ENCODE measurements at regions not wholly inside any gene's neighbourhood (a gene's known extent, or its start where the extent isn't known, plus 50 kb on each side); places are given as distances from the start of the nearest gene placed in this dataset.

- H3K27ac ChIP-seq = no peak overlapping the region
- H3K27me3 ChIP-seq (replicated peaks; ENCODE audit: insufficient read depth) = no peaks in the 10 kb centered on the region
- no peaks in the 10 kb centered on the region for H3K9me3 ChIP-seq
- no peaks in the 10 kb centered on the region for H3K4me1 ChIP-seq (replicated peaks)
- H3K36me3 ChIP-seq = no peaks in the 10 kb centered on the region
- intact Hi-C loops (cut with DNase I) = no loop called here
- no peak for DNase-seq (ENCODE audit: low spot score)
- TF ChIP-seq POLR2AphosphoS5 (IDR thresholded peaks at IDR 0.05) (no peak), POLR2A (IDR thresholded peaks at IDR 0.05) (no peak)
- TF ChIP-seq, protein P1, sequence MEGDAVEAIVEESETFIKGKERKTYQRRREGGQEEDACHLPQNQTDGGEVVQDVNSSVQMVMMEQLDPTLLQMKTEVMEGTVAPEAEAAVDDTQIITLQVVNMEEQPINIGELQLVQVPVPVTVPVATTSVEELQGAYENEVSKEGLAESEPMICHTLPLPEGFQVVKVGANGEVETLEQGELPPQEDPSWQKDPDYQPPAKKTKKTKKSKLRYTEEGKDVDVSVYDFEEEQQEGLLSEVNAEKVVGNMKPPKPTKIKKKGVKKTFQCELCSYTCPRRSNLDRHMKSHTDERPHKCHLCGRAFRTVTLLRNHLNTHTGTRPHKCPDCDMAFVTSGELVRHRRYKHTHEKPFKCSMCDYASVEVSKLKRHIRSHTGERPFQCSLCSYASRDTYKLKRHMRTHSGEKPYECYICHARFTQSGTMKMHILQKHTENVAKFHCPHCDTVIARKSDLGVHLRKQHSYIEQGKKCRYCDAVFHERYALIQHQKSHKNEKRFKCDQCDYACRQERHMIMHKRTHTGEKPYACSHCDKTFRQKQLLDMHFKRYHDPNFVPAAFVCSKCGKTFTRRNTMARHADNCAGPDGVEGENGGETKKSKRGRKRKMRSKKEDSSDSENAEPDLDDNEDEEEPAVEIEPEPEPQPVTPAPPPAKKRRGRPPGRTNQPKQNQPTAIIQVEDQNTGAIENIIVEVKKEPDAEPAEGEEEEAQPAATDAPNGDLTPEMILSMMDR (IDR thresholded peaks at IDR 0.05) = no peak
- no peak overlapping the region for H3K4me3 ChIP-seq
Observed at GRCh38 chr1:106699433-106699832, 357.0 kb upstream of the PRMT6 start.

DNA sequence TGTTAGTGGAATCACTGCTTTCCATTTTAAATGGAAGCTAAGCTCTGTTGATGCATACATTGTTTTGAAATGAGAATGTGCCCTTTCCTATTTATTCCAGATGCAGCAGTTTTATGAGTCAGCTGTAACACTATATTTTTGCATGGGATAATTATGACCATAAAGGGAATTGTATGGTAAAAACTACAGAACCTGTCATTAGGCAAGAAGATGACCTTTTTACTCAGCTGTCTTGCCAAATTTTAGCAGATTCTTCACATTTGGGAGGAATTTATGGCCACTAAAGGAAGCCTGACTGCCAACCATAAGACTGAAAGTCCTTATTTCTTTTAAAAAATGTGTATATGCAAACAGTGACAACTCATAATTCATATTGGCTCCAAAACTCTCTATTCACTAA lies 356.3 kb upstream of the PRMT6 start:
- Histone ChIP-seq H3K4me3 (no peak overlapping the region), H3K4me1 (replicated peaks) (no peaks in the 10 kb centered on the region), H3K27ac (no peak overlapping the region), H3K9me3 (no peaks in the 10 kb centered on the region), H3K27me3 (replicated peaks; ENCODE audit: insufficient read depth) (no peaks in the 10 kb centered on the region), H3K36me3 (no peaks in the 10 kb centered on the region)
- TF ChIP-seq, protein P1 (IDR thresholded peaks at IDR 0.05) = no peak
- TF ChIP-seq POLR2A (IDR thresholded peaks at IDR 0.05) = no peak
- no peak for TF ChIP-seq POLR2AphosphoS5 (IDR thresholded peaks at IDR 0.05)
- no peak for DNase-seq (ENCODE audit: low spot score)
- intact Hi-C loops (cut with DNase I) = no loop called here

- H3K36me3 ChIP-seq = no peaks in the 10 kb centered on the region
- H3K4me1 ChIP-seq (replicated peaks) = no peaks in the 10 kb centered on the region
- intact Hi-C loops (cut with DNase I) = no loop called here
- no peaks in the 10 kb centered on the region for H3K9me3 ChIP-seq
- H3K27me3 ChIP-seq (replicated peaks; ENCODE audit: insufficient read depth) = no peaks in the 10 kb centered on the region
- no peak overlapping the region for H3K27ac ChIP-seq
- no peak for TF ChIP-seq POLR2A (IDR thresholded peaks at IDR 0.05)
- TF ChIP-seq POLR2AphosphoS5 (IDR thresholded peaks at IDR 0.05) = no peak
- TF ChIP-seq, protein P1 (IDR thresholded peaks at IDR 0.05) = no peak
- no peak for DNase-seq (ENCODE audit: low spot score)
- no peak overlapping the region for H3K4me3 ChIP-seq
Observed at GRCh38 chr1:106705971-106706370, 350.5 kb upstream of the PRMT6 start.

DNA sequence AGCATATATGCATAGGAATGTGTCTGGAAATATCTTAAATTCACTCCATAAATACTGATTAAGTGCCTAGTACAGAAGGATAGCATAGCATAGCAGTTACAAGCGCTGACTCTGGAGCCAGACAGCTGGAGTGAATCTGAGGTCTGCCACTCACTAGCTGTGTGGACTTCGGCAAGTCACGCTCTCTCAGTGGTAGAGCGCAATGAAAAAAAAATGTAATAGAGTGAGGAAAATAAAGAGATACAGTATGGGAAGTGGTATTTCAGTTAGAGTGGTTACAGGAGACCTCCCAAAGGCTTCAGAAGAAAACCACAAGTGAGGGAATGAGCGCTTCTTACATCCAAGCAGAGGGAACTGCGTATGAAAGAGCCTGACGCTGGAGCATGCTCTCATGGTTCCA lies 338.9 kb upstream of the PRMT6 start:
- Histone ChIP-seq H3K36me3 (no peaks in the 10 kb centered on the region), H3K4me3 (no peak overlapping the region), H3K27ac (no peak overlapping the region), H3K9me3 (no peaks in the 10 kb centered on the region), H3K4me1 (replicated peaks) (no peaks in the 10 kb centered on the region), H3K27me3 (replicated peaks; ENCODE audit: insufficient read depth) (no peaks in the 10 kb centered on the region)
- DNase-seq (ENCODE audit: low spot score) = no peak
- intact Hi-C loops (cut with DNase I) = no loop called here
- no peak for TF ChIP-seq POLR2A (IDR thresholded peaks at IDR 0.05)
- no peak for TF ChIP-seq POLR2AphosphoS5 (IDR thresholded peaks at IDR 0.05)
- TF ChIP-seq, protein P1 (IDR thresholded peaks at IDR 0.05) = no peak
- 89% methylated on average over 7 of the region's 7 CpGs for WGBS

- no peaks in the 10 kb centered on the region for H3K36me3 ChIP-seq
- intact Hi-C loops (cut with DNase I) = no loop called here
- no peak overlapping the region for H3K27ac ChIP-seq
- H3K4me3 ChIP-seq = no peak overlapping the region
- no peaks in the 10 kb centered on the region for H3K27me3 ChIP-seq (replicated peaks; ENCODE audit: insufficient read depth)
- no peaks in the 10 kb centered on the region for H3K9me3 ChIP-seq
- no peaks in the 10 kb centered on the region for H3K4me1 ChIP-seq (replicated peaks)
- DNase-seq (ENCODE audit: low spot score) = no peak
- TF ChIP-seq POLR2AphosphoS5 (IDR thresholded peaks at IDR 0.05) (no peak), POLR2A (IDR thresholded peaks at IDR 0.05) (no peak)
- TF ChIP-seq, protein P1 (IDR thresholded peaks at IDR 0.05) = no peak
Observed at GRCh38 chr1:106721790-106722189, 334.7 kb upstream of the PRMT6 start.
